ENCODE measurements at regions not wholly inside any gene's neighbourhood (a gene's known extent, or its start where the extent isn't known, plus 50 kb on each side); places are given as distances from the start of the nearest gene placed in this dataset.

DNA sequence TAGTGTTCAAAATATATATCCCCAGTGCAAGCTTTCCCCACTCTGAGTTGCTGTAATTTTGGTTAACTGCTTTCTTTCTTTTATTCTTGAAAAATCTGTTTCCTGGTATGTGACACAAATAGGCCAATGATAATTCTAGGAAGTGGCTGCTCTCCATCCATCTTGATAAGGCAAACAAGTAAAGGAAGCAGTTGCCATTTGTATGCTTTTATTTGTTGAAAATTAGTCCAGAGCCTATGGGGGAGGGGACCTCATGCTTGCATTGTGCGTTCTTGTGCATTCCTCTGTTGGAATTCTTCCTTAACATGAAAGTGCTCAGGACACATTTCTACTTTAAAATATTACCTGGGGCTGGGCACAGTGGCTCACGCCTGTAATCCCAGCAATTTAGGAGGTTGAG lies 111.2 kb upstream of the FSHR start:
- no peak overlapping the region for H3K27ac Mint-ChIP-seq
- H3K27me3 ChIP-seq (ENCODE audit: control insufficient read depth, insufficient read depth, low read length, poor library complexity, severe bottlenecking): peaks cover 22% of the 10 kb centered on the region
- 80 to 96% methylated on average over 1 to 2 of the region's 2 CpGs for WGBS, 2 experiments (ENCODE audit: insufficient coverage in 1 of 2, insufficient read length in 1 of 2)

GRCh38 chr2:49262801-49263560 lies 108.7 kb upstream of the FSHR start:
- Histone ChIP-seq H3K4me3 (ENCODE audit: low read length) (no peak overlapping the region), H3K9me3 (ENCODE audit: control insufficient read depth, low read length) (no peaks in the 10 kb centered on the region), H3K4me1 (ENCODE audit: control insufficient read depth, insufficient read depth, low read length) (no peaks in the 10 kb centered on the region), H3K27me3 (ENCODE audit: control insufficient read depth, insufficient read depth, low read length, poor library complexity, severe bottlenecking) (peaks cover 30% of the 10 kb centered on the region), H3K27ac (ENCODE audit: low read depth, low read length) (no peak overlapping the region), H3K9ac (ENCODE audit: extremely low read depth, low read length, poor library complexity, severe bottlenecking) (no peak overlapping the region), H3K36me3 (ENCODE audit: control insufficient read depth, insufficient read depth, low read length) (no peaks in the 10 kb centered on the region)
- no peak overlapping the region for H3K4me3 Mint-ChIP-seq
- H3K9me3 Mint-ChIP-seq: no peaks in the 10 kb centered on the region
- H3K4me1 Mint-ChIP-seq: peaks cover 6% of the 10 kb centered on the region
- peaks cover 32% of the 10 kb centered on the region for H3K27me3 Mint-ChIP-seq (ENCODE audit: insufficient read depth)
- WGBS, 2 experiments (ENCODE audit: insufficient coverage in 1 of 2, insufficient read length in 1 of 2): 65 to 71% methylated on average over 2 to 8 of the region's 8 CpGs
- no peak overlapping the region for H3K27ac Mint-ChIP-seq
- DNase-seq: peak; percentile 48
- H3K36me3 Mint-ChIP-seq (ENCODE audit: low read depth): no peaks in the 10 kb centered on the region
- TF ChIP-seq, protein P1, sequence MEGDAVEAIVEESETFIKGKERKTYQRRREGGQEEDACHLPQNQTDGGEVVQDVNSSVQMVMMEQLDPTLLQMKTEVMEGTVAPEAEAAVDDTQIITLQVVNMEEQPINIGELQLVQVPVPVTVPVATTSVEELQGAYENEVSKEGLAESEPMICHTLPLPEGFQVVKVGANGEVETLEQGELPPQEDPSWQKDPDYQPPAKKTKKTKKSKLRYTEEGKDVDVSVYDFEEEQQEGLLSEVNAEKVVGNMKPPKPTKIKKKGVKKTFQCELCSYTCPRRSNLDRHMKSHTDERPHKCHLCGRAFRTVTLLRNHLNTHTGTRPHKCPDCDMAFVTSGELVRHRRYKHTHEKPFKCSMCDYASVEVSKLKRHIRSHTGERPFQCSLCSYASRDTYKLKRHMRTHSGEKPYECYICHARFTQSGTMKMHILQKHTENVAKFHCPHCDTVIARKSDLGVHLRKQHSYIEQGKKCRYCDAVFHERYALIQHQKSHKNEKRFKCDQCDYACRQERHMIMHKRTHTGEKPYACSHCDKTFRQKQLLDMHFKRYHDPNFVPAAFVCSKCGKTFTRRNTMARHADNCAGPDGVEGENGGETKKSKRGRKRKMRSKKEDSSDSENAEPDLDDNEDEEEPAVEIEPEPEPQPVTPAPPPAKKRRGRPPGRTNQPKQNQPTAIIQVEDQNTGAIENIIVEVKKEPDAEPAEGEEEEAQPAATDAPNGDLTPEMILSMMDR (conservative IDR thresholded peaks at IDR 0.05): peak; percentile 27

More for the DNA sequence above, 111.2 kb upstream of the FSHR start:
- peaks cover 6% of the 10 kb centered on the region for H3K4me1 Mint-ChIP-seq
- no peaks in the 10 kb centered on the region for H3K9me3 ChIP-seq (ENCODE audit: control insufficient read depth, low read length)
- TF ChIP-seq, protein P1 (conservative IDR thresholded peaks at IDR 0.05): no peak
- H3K36me3 ChIP-seq (ENCODE audit: control insufficient read depth, insufficient read depth, low read length): no peaks in the 10 kb centered on the region
- DNase-seq: no peak
- H3K4me1 ChIP-seq (ENCODE audit: control insufficient read depth, insufficient read depth, low read length): no peaks in the 10 kb centered on the region
- no peak overlapping the region for H3K9ac ChIP-seq (ENCODE audit: extremely low read depth, low read length, poor library complexity, severe bottlenecking)
- H3K4me3 Mint-ChIP-seq: no peak overlapping the region
- no peaks in the 10 kb centered on the region for H3K9me3 Mint-ChIP-seq
- H3K36me3 Mint-ChIP-seq (ENCODE audit: low read depth): no peaks in the 10 kb centered on the region
- H3K4me3 ChIP-seq (ENCODE audit: low read length): no peak overlapping the region
- H3K27me3 Mint-ChIP-seq (ENCODE audit: insufficient read depth): peaks cover 26% of the 10 kb centered on the region
- no peak overlapping the region for H3K27ac ChIP-seq (ENCODE audit: low read depth, low read length)

- no peaks in the 10 kb centered on the region for H3K36me3 ChIP-seq (ENCODE audit: control insufficient read depth, insufficient read depth, low read length)
- no peaks in the 10 kb centered on the region for H3K9me3 ChIP-seq (ENCODE audit: control insufficient read depth, low read length)
- no peaks in the 10 kb centered on the region for H3K36me3 Mint-ChIP-seq (ENCODE audit: low read depth)
- peaks cover 30% of the 10 kb centered on the region for H3K27me3 ChIP-seq (ENCODE audit: control insufficient read depth, insufficient read depth, low read length, poor library complexity, severe bottlenecking)
- H3K4me1 ChIP-seq (ENCODE audit: control insufficient read depth, insufficient read depth, low read length): no peaks in the 10 kb centered on the region
- no peak overlapping the region for H3K4me3 ChIP-seq (ENCODE audit: low read length)
- 97% methylated on average over 3 of the region's 4 CpGs; no CpG with 5 or more reads in 1 of the 2 experiments for WGBS, 2 experiments (ENCODE audit: insufficient coverage in 1 of 2, insufficient read length in 1 of 2)
- H3K27me3 Mint-ChIP-seq (ENCODE audit: insufficient read depth): peaks cover 36% of the 10 kb centered on the region
- no peak overlapping the region for H3K9ac ChIP-seq (ENCODE audit: extremely low read depth, low read length, poor library complexity, severe bottlenecking)
- H3K4me3 Mint-ChIP-seq: no peak overlapping the region
- H3K27ac Mint-ChIP-seq: no peak overlapping the region
- TF ChIP-seq, protein P1 (conservative IDR thresholded peaks at IDR 0.05): no peak
- no peak for DNase-seq
- H3K4me1 Mint-ChIP-seq: peaks cover 6% of the 10 kb centered on the region
- no peaks in the 10 kb centered on the region for H3K9me3 Mint-ChIP-seq
- no peak overlapping the region for H3K27ac ChIP-seq (ENCODE audit: low read depth, low read length)
Measured at GRCh38 chr2:49261781-49262180, 107.5 kb upstream of the FSHR start.
